CD14-positive monocyte (primary cell): ENCODE measurements at regions not wholly inside any gene's neighbourhood (a gene's known extent, or its start where the extent isn't known, plus 50 kb on each side); places are given as distances from the start of the nearest gene placed in this dataset.

Experiments
- DNase-seq, 3 donors: peaks; one replicate each; pipeline ENCODE4 v3.0.0-alpha.2; 2011 to 2022
- H2AFZ ChIP-seq: 2 replicates; pipeline ENCODE4 v1.6.0; 2012; ENCODE audit warnings: mild to moderate bottlenecking, low read depth, low read length, inconsistent platforms; ENCODE audit not compliant: insufficient read depth, poor library complexity, severe bottlenecking
- H3K27ac ChIP-seq, 2 donors: 1 replicate in 1 of 2; 2 replicates in 1 of 2; pipeline ENCODE4 v1.5.1; 2012 to 2013; ENCODE audit warnings: low read length in 2 of 2, control low read depth in 1 of 2, inconsistent platforms in 1 of 2, low read depth in 1 of 2, mild to moderate bottlenecking in 1 of 2
- H3K27me3 ChIP-seq, 2 donors: one replicate each; pipeline versions ENCODE4 v1.6.0 to v1.6.1; 2011 to 2013; ENCODE audit warnings: low read length in 2 of 2; ENCODE audit not compliant: control insufficient read depth in 2 of 2, insufficient read depth in 2 of 2
- H3K36me3 ChIP-seq, 2 donors: replicated peaks in 1 of 2; 1 replicate in 1 of 2; 2 replicates in 1 of 2; pipeline versions ENCODE4 v1.5.1 to v1.6.1; 2012 to 2013; ENCODE audit warnings: low read length in 2 of 2, control low read depth in 1 of 2, inconsistent platforms in 1 of 2, mild to moderate bottlenecking in 1 of 2; ENCODE audit not compliant: insufficient read depth in 2 of 2, control insufficient read depth in 1 of 2
- H3K4me1 ChIP-seq, 2 donors: 1 replicate in 1 of 2; 2 replicates in 1 of 2; pipeline versions ENCODE4 v1.5.1 to v1.6.1; 2012 to 2013; ENCODE audit warnings: low read length in 2 of 2, control low read depth in 1 of 2, inconsistent platforms in 1 of 2, mild to moderate bottlenecking in 1 of 2, moderate library complexity in 1 of 2; ENCODE audit not compliant: insufficient read depth in 2 of 2, control insufficient read depth in 1 of 2
- H3K4me2 ChIP-seq: replicated peaks from 2 replicates; pipeline ENCODE3; 2012; ENCODE audit warnings: low read length, moderate library complexity, mild to moderate bottlenecking; ENCODE audit not compliant: poor library complexity, severe bottlenecking; ENCODE audit errors: extremely low read depth
- H3K4me3 ChIP-seq, 3 experiments: fragments of 200-600 bp in 1 of 3; sonication (generic) in 1 of 3; replicated peaks in 1 of 3; 1 replicate in 2 of 3; 2 replicates in 1 of 3; pipeline ENCODE4 v1.5.1; 2011 to 2013; ENCODE audit warnings: low read length in 3 of 3, mild to moderate bottlenecking in 3 of 3, control low read depth in 2 of 3, low read depth in 2 of 3, inconsistent platforms in 1 of 3, moderate library complexity in 1 of 3
- H3K79me2 ChIP-seq: 2 replicates; pipeline ENCODE4 v1.6.0; 2012; ENCODE audit warnings: mild to moderate bottlenecking, control low read depth, inconsistent platforms, low read length, moderate library complexity; ENCODE audit not compliant: insufficient read depth
- H3K9ac ChIP-seq: 2 replicates; pipeline ENCODE4 v1.6.0; 2017; ENCODE audit warnings: low read length, mild to moderate bottlenecking; ENCODE audit not compliant: insufficient read depth, poor library complexity, severe bottlenecking
- H3K9me3 ChIP-seq, 2 donors: replicated peaks in 1 of 2; 1 replicate in 1 of 2; 2 replicates in 1 of 2; pipeline versions ENCODE4 v1.5.1 to v1.6.1; 2012 to 2013; ENCODE audit warnings: low read length in 2 of 2, control low read depth in 1 of 2; ENCODE audit not compliant: control insufficient read depth in 1 of 2, insufficient read depth in 1 of 2
- H4K20me1 ChIP-seq: 2 replicates; pipeline ENCODE4 v1.6.0; 2012; ENCODE audit warnings: mild to moderate bottlenecking, low read length, control low read depth, moderate library complexity; ENCODE audit not compliant: insufficient read depth
- H3K27ac Mint-ChIP-seq, 7 donors: one replicate each; pipeline ENCODE4 v1.8.0; 2020; ENCODE audit warnings: mild to moderate bottlenecking in 7 of 7, mixed read lengths in 7 of 7, moderate library complexity in 6 of 7, inconsistent platforms in 2 of 7
- H3K27me3 Mint-ChIP-seq, 3 donors: one replicate each; pipeline ENCODE4 v1.8.0; 2021 to 2022; ENCODE audit warnings: low read depth in 3 of 3, mild to moderate bottlenecking in 3 of 3, mixed read lengths in 3 of 3, moderate library complexity in 3 of 3, inconsistent platforms in 1 of 3
- H3K36me3 Mint-ChIP-seq, 2 donors: one replicate each; pipeline ENCODE4 v1.8.0; 2020; ENCODE audit warnings: mixed read lengths in 2 of 2, inconsistent platforms in 1 of 2, mild to moderate bottlenecking in 1 of 2
- H3K4me1 Mint-ChIP-seq: one replicate; pipeline ENCODE4 v1.8.0; 2020; ENCODE audit warnings: mild to moderate bottlenecking, mixed read lengths
- H3K4me3 Mint-ChIP-seq, 2 donors: one replicate each; pipeline ENCODE4 v1.8.0; 2020; ENCODE audit warnings: mild to moderate bottlenecking in 2 of 2, mixed read lengths in 2 of 2, moderate library complexity in 1 of 2
- H3K9me3 Mint-ChIP-seq, 7 donors: one replicate each; pipeline ENCODE4 v1.8.0; 2020 to 2022; ENCODE audit warnings: mixed read lengths in 7 of 7, mild to moderate bottlenecking in 6 of 7, moderate library complexity in 6 of 7, inconsistent platforms in 2 of 7
- WGBS: methylation state at CpG from one replicate; pipeline ENCODE4 v1.1.5; 2013; ENCODE audit warnings: missing lambda C conversion rate; ENCODE audit not compliant: insufficient coverage; 5-methylcytosine and 5-hydroxymethylcytosine counted together
- intact Hi-C, 2 donors: fragments of 100-400 bp; cut with micrococcal nuclease; formaldehyde crosslinking; loops; one replicate each; pipeline versions ENCODE4 v1.15.0 to v1.15.1; 2023
- TF ChIP-seq, protein P1 (sequence below): fragments of 200-600 bp; IDR thresholded peaks from one replicate; pipeline ENCODE4 v1.8.0; 2022; ENCODE audit warnings: antibody characterized with exemption, mild to moderate bottlenecking

DNA sequence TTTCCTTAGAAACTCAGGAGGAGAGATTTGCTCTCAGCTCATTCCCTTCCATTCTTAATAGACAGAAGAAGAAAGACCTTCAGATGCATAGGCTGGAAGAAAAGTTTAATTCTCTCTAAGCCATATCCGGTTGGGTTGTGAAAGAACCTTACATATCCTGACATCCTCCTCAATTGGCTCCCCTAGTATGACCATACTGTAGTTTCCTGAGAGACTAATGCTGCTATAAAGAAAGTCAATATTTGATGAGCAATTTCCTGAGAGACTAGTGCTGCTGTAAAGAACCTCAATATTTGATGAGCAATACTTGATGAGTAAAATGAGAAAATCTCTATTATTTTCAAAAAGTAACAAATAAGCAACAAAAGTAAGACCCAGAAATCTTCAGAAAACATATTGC, 888.5 kb upstream of the SORCS1 start:
- no peaks in the 10 kb centered on the region for H3K27me3 Mint-ChIP-seq
- H3K36me3 ChIP-seq, result no peaks in the 10 kb centered on the region
- H3K4me3 ChIP-seq, result no peak overlapping the region
- no peak overlapping the region for H3K27ac ChIP-seq
- TF ChIP-seq, protein P1, sequence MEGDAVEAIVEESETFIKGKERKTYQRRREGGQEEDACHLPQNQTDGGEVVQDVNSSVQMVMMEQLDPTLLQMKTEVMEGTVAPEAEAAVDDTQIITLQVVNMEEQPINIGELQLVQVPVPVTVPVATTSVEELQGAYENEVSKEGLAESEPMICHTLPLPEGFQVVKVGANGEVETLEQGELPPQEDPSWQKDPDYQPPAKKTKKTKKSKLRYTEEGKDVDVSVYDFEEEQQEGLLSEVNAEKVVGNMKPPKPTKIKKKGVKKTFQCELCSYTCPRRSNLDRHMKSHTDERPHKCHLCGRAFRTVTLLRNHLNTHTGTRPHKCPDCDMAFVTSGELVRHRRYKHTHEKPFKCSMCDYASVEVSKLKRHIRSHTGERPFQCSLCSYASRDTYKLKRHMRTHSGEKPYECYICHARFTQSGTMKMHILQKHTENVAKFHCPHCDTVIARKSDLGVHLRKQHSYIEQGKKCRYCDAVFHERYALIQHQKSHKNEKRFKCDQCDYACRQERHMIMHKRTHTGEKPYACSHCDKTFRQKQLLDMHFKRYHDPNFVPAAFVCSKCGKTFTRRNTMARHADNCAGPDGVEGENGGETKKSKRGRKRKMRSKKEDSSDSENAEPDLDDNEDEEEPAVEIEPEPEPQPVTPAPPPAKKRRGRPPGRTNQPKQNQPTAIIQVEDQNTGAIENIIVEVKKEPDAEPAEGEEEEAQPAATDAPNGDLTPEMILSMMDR, result no peak
- no peak overlapping the region for H3K4me3 Mint-ChIP-seq
- WGBS, result no CpG with 5 or more reads among the region's 1 CpG
- no peaks in the 10 kb centered on the region for H4K20me1 ChIP-seq
- no peak overlapping the region for H3K4me2 ChIP-seq
- DNase-seq, result no peak
- H2AFZ ChIP-seq, result no peak overlapping the region
- no peaks in the 10 kb centered on the region for H3K4me1 ChIP-seq
- no peaks in the 10 kb centered on the region for H3K9me3 ChIP-seq
- H3K27me3 ChIP-seq, result no peaks in the 10 kb centered on the region
- no peak overlapping the region for H3K27ac Mint-ChIP-seq
- H3K9ac ChIP-seq, result no peak overlapping the region
- H3K36me3 Mint-ChIP-seq, result no peaks in the 10 kb centered on the region
- intact Hi-C loops, result no loop called here
- H3K9me3 Mint-ChIP-seq, result peaks cover 0 to 17% (median 3%) of the 10 kb centered on the region in 7 donors
- no peaks in the 10 kb centered on the region for H3K79me2 ChIP-seq
- no peaks in the 10 kb centered on the region for H3K4me1 Mint-ChIP-seq

DNA sequence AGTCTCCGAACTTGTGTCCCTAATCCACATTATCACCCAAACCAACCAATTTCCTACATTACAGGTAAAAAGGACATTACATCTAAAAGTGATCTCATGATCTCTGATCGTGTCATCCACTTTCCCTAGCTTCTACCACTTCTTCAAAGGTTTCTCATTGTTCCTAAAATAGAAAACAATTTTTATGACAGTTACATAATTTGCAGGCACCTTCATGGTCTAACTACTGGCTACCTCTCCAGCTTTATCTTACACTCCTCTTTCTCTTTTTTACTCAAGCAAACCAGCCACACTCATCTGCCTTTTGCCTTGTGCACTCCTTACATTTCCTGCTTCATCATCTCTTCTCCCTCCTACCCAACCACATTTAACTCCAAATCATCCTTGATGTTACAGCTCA, 886.7 kb upstream of the SORCS1 start:
- intact Hi-C loops, result no loop called here
- WGBS, result 96% methylated on average over 2 of the region's 2 CpGs

More for the DNA sequence above, 886.7 kb upstream of the SORCS1 start:
- Mint-ChIP-seq H3K36me3 (no peaks in the 10 kb centered on the region), H3K27ac (no peak overlapping the region), H3K27me3 (no peaks in the 10 kb centered on the region), H3K4me3 (no peak overlapping the region), H3K9me3 (peaks cover 0 to 17% (median 3%) of the 10 kb centered on the region in 7 donors), H3K4me1 (no peaks in the 10 kb centered on the region)
- Histone ChIP-seq H3K4me2 (no peak overlapping the region), H3K27me3 (no peaks in the 10 kb centered on the region), H4K20me1 (no peaks in the 10 kb centered on the region), H3K9me3 (no peaks in the 10 kb centered on the region), H3K9ac (no peak overlapping the region), H3K4me1 (no peaks in the 10 kb centered on the region), H2AFZ (no peak overlapping the region), H3K27ac (no peak overlapping the region), H3K4me3 (no peak overlapping the region), H3K79me2 (no peaks in the 10 kb centered on the region), H3K36me3 (no peaks in the 10 kb centered on the region)
- no peak for DNase-seq
- TF ChIP-seq, protein P1, result no peak
